ENCODE measurements at regions not wholly inside any gene's neighbourhood (a gene's known extent, or its start where the extent isn't known, plus 50 kb on each side); places are given as distances from the start of the nearest gene placed in this dataset.

DNA sequence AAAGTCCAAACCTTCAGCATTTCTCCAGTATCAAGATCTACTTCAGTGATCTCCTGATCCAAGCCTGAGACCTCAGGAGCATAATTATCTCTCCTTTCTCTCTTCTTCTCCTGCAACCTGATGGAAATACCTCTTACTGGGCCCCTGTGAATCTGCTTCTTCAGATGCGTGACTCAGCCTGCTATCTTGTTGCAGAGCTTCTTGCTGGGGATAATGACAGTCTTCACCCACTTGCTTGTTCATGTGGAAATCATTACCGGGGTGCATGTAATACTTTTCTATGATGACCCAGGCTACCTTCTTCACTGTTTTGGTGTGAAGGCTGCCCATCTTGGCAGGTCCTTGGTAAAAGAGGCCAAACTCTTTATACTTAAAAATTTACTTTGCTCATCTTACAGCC, 140.0 kb upstream of the POU2AF2 start:
- TF ChIP-seq BCL11A (tag by site-specific recombination; IDR thresholded peaks at IDR 0.05; ENCODE audit: low read depth) (no peak), ZNF433 (tag by site-specific recombination; IDR thresholded peaks at IDR 0.05; ENCODE audit: low read depth) (no peak), ZSCAN30 (tag by site-specific recombination; IDR thresholded peaks at IDR 0.05) (no peak), ZNF600 (tag by site-specific recombination; IDR thresholded peaks at IDR 0.05) (no peak), SP3 (tag by site-specific recombination; IDR thresholded peaks at IDR 0.05) (no peak), ZNF133 (tag by site-specific recombination; IDR thresholded peaks at IDR 0.05) (no peak), ZNF18 (tag by site-specific recombination; IDR thresholded peaks at IDR 0.05) (no peak), ZNF48 (tag by site-specific recombination; IDR thresholded peaks at IDR 0.05) (no peak), ZBTB20 (tag by site-specific recombination; IDR thresholded peaks at IDR 0.05) (no peak), OVOL3 (tag by site-specific recombination; IDR thresholded peaks at IDR 0.05) (no peak)
- TF ChIP-seq, protein P1, sequence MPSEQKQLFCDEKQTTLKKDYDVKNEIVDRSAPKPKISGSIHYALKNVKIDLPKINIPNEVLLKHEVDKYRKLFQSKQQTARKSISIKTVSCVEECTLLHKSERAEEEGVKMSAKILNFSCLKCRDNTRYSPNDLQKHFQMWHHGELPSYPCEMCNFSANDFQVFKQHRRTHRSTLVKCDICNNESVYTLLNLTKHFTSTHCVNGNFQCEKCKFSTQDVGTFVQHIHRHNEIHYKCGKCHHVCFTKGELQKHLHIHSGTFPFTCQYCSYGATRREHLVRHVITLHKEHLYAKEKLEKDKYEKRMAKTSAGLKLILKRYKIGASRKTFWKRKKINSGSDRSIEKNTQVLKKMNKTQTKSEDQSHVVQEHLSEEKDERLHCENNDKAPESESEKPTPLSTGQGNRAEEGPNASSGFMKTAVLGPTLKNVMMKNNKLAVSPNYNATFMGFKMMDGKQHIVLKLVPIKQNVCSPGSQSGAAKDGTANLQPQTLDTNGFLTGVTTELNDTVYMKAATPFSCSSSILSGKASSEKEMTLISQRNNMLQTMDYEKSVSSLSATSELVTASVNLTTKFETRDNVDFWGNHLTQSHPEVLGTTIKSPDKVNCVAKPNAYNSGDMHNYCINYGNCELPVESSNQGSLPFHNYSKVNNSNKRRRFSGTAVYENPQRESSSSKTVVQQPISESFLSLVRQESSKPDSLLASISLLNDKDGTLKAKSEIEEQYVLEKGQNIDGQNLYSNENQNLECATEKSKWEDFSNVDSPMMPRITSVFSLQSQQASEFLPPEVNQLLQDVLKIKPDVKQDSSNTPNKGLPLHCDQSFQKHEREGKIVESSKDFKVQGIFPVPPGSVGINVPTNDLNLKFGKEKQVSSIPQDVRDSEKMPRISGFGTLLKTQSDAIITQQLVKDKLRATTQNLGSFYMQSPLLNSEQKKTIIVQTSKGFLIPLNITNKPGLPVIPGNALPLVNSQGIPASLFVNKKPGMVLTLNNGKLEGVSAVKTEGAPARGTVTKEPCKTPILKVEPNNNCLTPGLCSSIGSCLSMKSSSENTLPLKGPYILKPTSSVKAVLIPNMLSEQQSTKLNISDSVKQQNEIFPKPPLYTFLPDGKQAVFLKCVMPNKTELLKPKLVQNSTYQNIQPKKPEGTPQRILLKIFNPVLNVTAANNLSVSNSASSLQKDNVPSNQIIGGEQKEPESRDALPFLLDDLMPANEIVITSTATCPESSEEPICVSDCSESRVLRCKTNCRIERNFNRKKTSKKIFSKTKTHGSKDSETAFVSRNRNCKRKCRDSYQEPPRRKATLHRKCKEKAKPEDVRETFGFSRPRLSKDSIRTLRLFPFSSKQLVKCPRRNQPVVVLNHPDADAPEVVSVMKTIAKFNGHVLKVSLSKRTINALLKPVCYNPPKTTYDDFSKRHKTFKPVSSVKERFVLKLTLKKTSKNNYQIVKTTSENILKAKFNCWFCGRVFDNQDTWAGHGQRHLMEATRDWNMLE (tag by site-specific recombination; conservative IDR thresholded peaks at IDR 0.05; ENCODE audit: low read depth) = no peak
- Histone ChIP-seq H3K36me3 (ENCODE audit: control insufficient read depth in 2 of 2, insufficient read depth in 1 of 2, low read length in 2 of 2) (no peaks in the 10 kb centered on the region), H3K4me1 (ENCODE audit: control insufficient read depth, insufficient read depth, low read length) (no peaks in the 10 kb centered on the region), H3K27ac (ENCODE audit: extremely low read depth, low read depth, low read length) (no peak overlapping the region), H3K9me3 (ENCODE audit: control insufficient read depth, insufficient read depth, low read depth, low read length) (no peaks in the 10 kb centered on the region), H3K4me3 (ENCODE audit: low read depth, low read length) (no peak overlapping the region)
- ChIA-PET POLR2A (no interaction called here), CTCF (no interaction called here)

- Histone ChIP-seq H3K4me1 (ENCODE audit: control insufficient read depth, insufficient read depth, low read length) (no peaks in the 10 kb centered on the region), H3K36me3 (ENCODE audit: control insufficient read depth in 2 of 2, insufficient read depth in 1 of 2, low read length in 2 of 2) (no peaks in the 10 kb centered on the region), H3K9me3 (ENCODE audit: control insufficient read depth, insufficient read depth, low read depth, low read length) (no peaks in the 10 kb centered on the region), H3K27ac (ENCODE audit: extremely low read depth, low read depth, low read length) (no peak overlapping the region), H3K4me3 (ENCODE audit: low read depth, low read length) (no peak overlapping the region)
- ChIA-PET CTCF (no interaction called here), POLR2A (no interaction called here)
- TF ChIP-seq, protein P2, sequence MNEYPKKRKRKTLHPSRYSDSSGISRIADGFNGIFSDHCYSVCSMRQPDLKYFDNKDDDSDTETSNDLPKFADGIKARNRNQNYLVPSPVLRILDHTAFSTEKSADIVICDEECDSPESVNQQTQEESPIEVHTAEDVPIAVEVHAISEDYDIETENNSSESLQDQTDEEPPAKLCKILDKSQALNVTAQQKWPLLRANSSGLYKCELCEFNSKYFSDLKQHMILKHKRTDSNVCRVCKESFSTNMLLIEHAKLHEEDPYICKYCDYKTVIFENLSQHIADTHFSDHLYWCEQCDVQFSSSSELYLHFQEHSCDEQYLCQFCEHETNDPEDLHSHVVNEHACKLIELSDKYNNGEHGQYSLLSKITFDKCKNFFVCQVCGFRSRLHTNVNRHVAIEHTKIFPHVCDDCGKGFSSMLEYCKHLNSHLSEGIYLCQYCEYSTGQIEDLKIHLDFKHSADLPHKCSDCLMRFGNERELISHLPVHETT (tag by site-specific recombination; IDR thresholded peaks at IDR 0.05) = no peak
- no peak for TF ChIP-seq ZNF664 (tag by site-specific recombination; IDR thresholded peaks at IDR 0.05)
- no peak for TF ChIP-seq ZNF549 (tag by site-specific recombination; IDR thresholded peaks at IDR 0.05)
- TF ChIP-seq, protein P3, sequence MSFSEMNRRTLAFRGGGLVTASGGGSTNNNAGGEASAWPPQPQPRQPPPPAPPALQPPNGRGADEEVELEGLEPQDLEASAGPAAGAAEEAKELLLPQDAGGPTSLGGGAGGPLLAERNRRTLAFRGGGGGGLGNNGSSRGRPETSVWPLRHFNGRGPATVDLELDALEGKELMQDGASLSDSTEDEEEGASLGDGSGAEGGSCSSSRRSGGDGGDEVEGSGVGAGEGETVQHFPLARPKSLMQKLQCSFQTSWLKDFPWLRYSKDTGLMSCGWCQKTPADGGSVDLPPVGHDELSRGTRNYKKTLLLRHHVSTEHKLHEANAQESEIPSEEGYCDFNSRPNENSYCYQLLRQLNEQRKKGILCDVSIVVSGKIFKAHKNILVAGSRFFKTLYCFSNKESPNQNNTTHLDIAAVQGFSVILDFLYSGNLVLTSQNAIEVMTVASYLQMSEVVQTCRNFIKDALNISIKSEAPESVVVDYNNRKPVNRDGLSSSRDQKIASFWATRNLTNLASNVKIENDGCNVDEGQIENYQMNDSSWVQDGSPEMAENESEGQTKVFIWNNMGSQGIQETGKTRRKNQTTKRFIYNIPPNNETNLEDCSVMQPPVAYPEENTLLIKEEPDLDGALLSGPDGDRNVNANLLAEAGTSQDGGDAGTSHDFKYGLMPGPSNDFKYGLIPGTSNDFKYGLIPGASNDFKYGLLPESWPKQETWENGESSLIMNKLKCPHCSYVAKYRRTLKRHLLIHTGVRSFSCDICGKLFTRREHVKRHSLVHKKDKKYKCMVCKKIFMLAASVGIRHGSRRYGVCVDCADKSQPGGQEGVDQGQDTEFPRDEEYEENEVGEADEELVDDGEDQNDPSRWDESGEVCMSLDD (tag by site-specific recombination; IDR thresholded peaks at IDR 0.05) = no peak
- no peak for TF ChIP-seq MYNN (tag by site-specific recombination; IDR thresholded peaks at IDR 0.05; ENCODE audit: borderline replicate concordance)
- TF ChIP-seq WT1 (tag by site-specific recombination; IDR thresholded peaks at IDR 0.05) = no peak
- no peak for TF ChIP-seq PRDM10 (tag by site-specific recombination; IDR thresholded peaks at IDR 0.05)
- TF ChIP-seq ZNF76 (tag by site-specific recombination; IDR thresholded peaks at IDR 0.05; ENCODE audit: borderline replicate concordance, low read depth) = no peak
- no peak for TF ChIP-seq ZFP69B (tag by site-specific recombination; IDR thresholded peaks at IDR 0.05)
- TF ChIP-seq ZNF184 (tag by site-specific recombination; IDR thresholded peaks at IDR 0.05) = no peak
- no peak for TF ChIP-seq ZNF777 (tag by site-specific recombination; IDR thresholded peaks at IDR 0.05; ENCODE audit: borderline replicate concordance)
These were observed 141.3 kb upstream of the POU2AF2 start for GRCh38 chr11:111104185-111104584.
